ENCODE measurements at regions not wholly inside any gene's neighbourhood (a gene's known extent, or its start where the extent isn't known, plus 50 kb on each side); places are given as distances from the start of the nearest gene placed in this dataset.

- TF ChIP-seq CTCF (conservative IDR thresholded peaks at IDR 0.05; ENCODE audit: low read depth, low read length) (no peak), EZH2 (IDR thresholded peaks at IDR 0.05; ENCODE audit: borderline replicate concordance, low read depth, low read length, poor library complexity, severe bottlenecking) (no peak)
Observed at GRCh38 chr12:91538418-91538817, 355.8 kb upstream of the DCN start.

Data from A673 (cell line).